ENCODE measurements at regions not wholly inside any gene's neighbourhood (a gene's known extent, or its start where the extent isn't known, plus 50 kb on each side); places are given as distances from the start of the nearest gene placed in this dataset.

DNA sequence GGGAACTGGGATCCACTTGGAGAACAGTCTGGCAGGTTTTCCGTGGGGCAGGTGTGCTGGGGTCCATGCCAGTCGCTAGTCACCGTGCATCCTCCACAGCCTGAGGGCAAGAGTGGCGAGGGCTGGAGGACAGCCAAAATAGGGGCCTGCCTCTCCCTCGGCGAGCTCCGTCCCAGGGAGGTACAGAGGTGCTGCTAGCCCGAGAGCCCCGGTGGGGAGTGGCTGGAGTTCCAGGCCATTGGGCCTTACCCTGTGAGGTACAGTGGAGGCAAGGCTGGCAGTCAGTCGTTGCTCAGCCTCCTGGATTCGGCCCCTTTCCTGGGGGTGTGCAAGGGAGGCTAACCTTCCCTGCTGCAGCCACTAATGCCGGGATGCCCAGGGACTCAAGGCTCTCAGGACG lies 406.6 kb downstream of the CMPK2 start:
- BruUV-seq (replicated peaks): no TSS peak
- ChIA-PET CTCF (no interaction called here), POLR2A (ENCODE audit: unreplicated experiment) (no interaction called here)
- Histone ChIP-seq H3K27me3 (ENCODE audit: insufficient read depth, low read depth) (peaks cover 40% of the 10 kb centered on the region), H3K4me1 (replicated peaks; ENCODE audit: insufficient read depth) (no peaks in the 10 kb centered on the region), H3K79me2 (ENCODE audit: low read depth) (no peaks in the 10 kb centered on the region), H3K27ac (no peak overlapping the region), H3F3A (ENCODE audit: insufficient read depth, low read depth) (no peaks in the 10 kb centered on the region), H3K36me3 (ENCODE audit: low read depth) (no peaks in the 10 kb centered on the region), H4K20me1 (ENCODE audit: insufficient read depth) (no peaks in the 10 kb centered on the region), H3K4me3 (no peak overlapping the region), H3K9me2 (ENCODE audit: insufficient read depth) (no peaks in the 10 kb centered on the region), H3K9me3 (ENCODE audit: insufficient read depth, low read depth) (no peaks in the 10 kb centered on the region), H3K4me2 (no peak overlapping the region), H2AFZ (no peak overlapping the region)
- intact Hi-C loops (cut with micrococcal nuclease; ENCODE audit: unreplicated experiment): no loop called here
- TF ChIP-seq, protein P1, sequence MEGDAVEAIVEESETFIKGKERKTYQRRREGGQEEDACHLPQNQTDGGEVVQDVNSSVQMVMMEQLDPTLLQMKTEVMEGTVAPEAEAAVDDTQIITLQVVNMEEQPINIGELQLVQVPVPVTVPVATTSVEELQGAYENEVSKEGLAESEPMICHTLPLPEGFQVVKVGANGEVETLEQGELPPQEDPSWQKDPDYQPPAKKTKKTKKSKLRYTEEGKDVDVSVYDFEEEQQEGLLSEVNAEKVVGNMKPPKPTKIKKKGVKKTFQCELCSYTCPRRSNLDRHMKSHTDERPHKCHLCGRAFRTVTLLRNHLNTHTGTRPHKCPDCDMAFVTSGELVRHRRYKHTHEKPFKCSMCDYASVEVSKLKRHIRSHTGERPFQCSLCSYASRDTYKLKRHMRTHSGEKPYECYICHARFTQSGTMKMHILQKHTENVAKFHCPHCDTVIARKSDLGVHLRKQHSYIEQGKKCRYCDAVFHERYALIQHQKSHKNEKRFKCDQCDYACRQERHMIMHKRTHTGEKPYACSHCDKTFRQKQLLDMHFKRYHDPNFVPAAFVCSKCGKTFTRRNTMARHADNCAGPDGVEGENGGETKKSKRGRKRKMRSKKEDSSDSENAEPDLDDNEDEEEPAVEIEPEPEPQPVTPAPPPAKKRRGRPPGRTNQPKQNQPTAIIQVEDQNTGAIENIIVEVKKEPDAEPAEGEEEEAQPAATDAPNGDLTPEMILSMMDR (conservative IDR thresholded peaks at IDR 0.05): no peak
- TF ChIP-seq EZH2 (IDR thresholded peaks at IDR 0.05; ENCODE audit: low read depth): no peak
- no peak for DNase-seq

- H2AFZ ChIP-seq: no peak overlapping the region
- CTCF ChIA-PET: no interaction called here
- no TSS peak for BruUV-seq (replicated peaks)
Measured at GRCh38 chr2:6470518-6470917, 395.2 kb downstream of the CMPK2 start.

DNA sequence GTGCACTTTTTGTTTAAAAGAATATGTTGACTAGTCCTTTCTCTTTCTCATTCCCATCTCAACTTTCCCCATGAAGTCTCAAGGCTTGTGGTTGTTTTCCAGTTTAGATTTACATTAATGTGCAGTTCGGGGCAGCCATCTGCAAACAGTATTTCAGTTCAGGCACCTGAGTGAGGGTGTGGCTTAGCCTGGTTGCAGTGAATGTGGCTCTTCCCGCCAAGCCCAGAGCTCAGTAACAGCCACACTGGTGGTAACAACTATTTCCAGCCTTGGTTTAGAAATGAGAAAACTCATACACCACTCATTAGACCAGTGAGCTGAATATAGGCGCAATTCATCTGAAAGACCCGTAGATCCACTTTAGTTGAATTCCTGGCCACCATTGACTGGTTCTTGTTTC lies 394.3 kb downstream of the CMPK2 start:
- Histone ChIP-seq H3K4me3 (no peak overlapping the region), H3K4me2 (no peak overlapping the region), H3K4me1 (replicated peaks; ENCODE audit: insufficient read depth) (no peaks in the 10 kb centered on the region), H3K36me3 (ENCODE audit: low read depth) (no peaks in the 10 kb centered on the region; the same call in 1 of the 2 replicates), H3K79me2 (ENCODE audit: low read depth) (no peaks in the 10 kb centered on the region), H3K27me3 (ENCODE audit: insufficient read depth, low read depth) (peaks cover 11% of the 10 kb centered on the region), H3K9me3 (ENCODE audit: insufficient read depth, low read depth) (no peaks in the 10 kb centered on the region), H4K20me1 (ENCODE audit: insufficient read depth) (no peaks in the 10 kb centered on the region), H3K9me2 (ENCODE audit: insufficient read depth) (no peaks in the 10 kb centered on the region), H3F3A (ENCODE audit: insufficient read depth, low read depth) (no peaks in the 10 kb centered on the region), H2AFZ (no peak overlapping the region), H3K27ac (no peak overlapping the region)
- BruUV-seq (replicated peaks): no TSS peak
- CTCF ChIA-PET: no interaction called here
- DNase-seq: no peak
- intact Hi-C loops (cut with micrococcal nuclease; ENCODE audit: unreplicated experiment): no loop called here
- TF ChIP-seq, protein P1 (conservative IDR thresholded peaks at IDR 0.05): no peak
- TF ChIP-seq EZH2 (IDR thresholded peaks at IDR 0.05; ENCODE audit: low read depth): no peak
- POLR2A ChIA-PET (ENCODE audit: unreplicated experiment): no interaction called here

More at GRCh38 chr2:6470518-6470917, 395.2 kb downstream of the CMPK2 start:
- Histone ChIP-seq H3K27me3 (ENCODE audit: insufficient read depth, low read depth) (peaks cover 11% of the 10 kb centered on the region), H3K9me2 (ENCODE audit: insufficient read depth) (no peaks in the 10 kb centered on the region), H3K9me3 (ENCODE audit: insufficient read depth, low read depth) (no peaks in the 10 kb centered on the region), H3K27ac (no peak overlapping the region), H3K4me3 (no peak overlapping the region), H3F3A (ENCODE audit: insufficient read depth, low read depth) (no peaks in the 10 kb centered on the region), H3K79me2 (ENCODE audit: low read depth) (no peaks in the 10 kb centered on the region), H3K4me2 (no peak overlapping the region), H4K20me1 (ENCODE audit: insufficient read depth) (no peaks in the 10 kb centered on the region), H3K36me3 (ENCODE audit: low read depth) (no peaks in the 10 kb centered on the region; the same call in 1 of the 2 replicates), H3K4me1 (replicated peaks; ENCODE audit: insufficient read depth) (no peaks in the 10 kb centered on the region)
- no peak for DNase-seq
- intact Hi-C loops (cut with micrococcal nuclease; ENCODE audit: unreplicated experiment): no loop called here
- TF ChIP-seq EZH2 (IDR thresholded peaks at IDR 0.05; ENCODE audit: low read depth): no peak
- TF ChIP-seq, protein P1 (conservative IDR thresholded peaks at IDR 0.05): no peak
- POLR2A ChIA-PET (ENCODE audit: unreplicated experiment): no interaction called here

All from PC-9 (cell line).